HepG2 (cell line): ENCODE measurements at regions not wholly inside any gene's neighbourhood (a gene's known extent, or its start where the extent isn't known, plus 50 kb on each side); places are given as distances from the start of the nearest gene placed in this dataset.

Experiments
- ATAC-seq: fragments of 200-7000 bp; cut with Tn5 transposase; 3 replicates; pipeline ENCODE4 v1.9.1; 2020; ENCODE audit warnings: mild to moderate bottlenecking, moderate library complexity
- BruUV-seq: library from RNA; stranded (reverse); fragments of 400-500 nt; replicated peaks from 2 replicates; lab custom pipeline; 2021; lab: Mats Ljungman, UMichigan
- CTCF ChIA-PET: fragments of 300-600 bp; formaldehyde crosslinking; extraction: SDS; loops from one replicate; lab custom pipeline; 2021; ENCODE audit warnings: low total read pairs, inconsistent platforms, low intra/inter-chr PET ratio; lab: Yijun Ruan, JAX
- POLR2A ChIA-PET: fragments of 350-600 bp; sonication (Branson Sonifier 250); formaldehyde crosslinking; loops from one replicate; lab custom pipeline; 2020; ENCODE audit warnings: antibody characterized with exemption, inconsistent platforms; lab: Yijun Ruan, JAX
- DNase-seq: peaks from one replicate; pipeline ENCODE4 v3.0.0-alpha.2; 2015; ENCODE audit warnings: low spot score
- FAIRE-seq: peaks from 3 replicates; lab custom pipeline; 2011; peaks lifted over from hg19 to GRCh38; lab: Jason Lieb, UNC
- H2AFZ ChIP-seq: one replicate; pipeline ENCODE4 v1.6.1; 2011; ENCODE audit warnings: low read length, inconsistent platforms
- H3K27ac ChIP-seq: fragments of 300-600 bp; 3 replicates; pipeline ENCODE4 v1.8.0; 2011; ENCODE audit warnings: mixed run types, mild to moderate bottlenecking, mixed read lengths, low read length, inconsistent platforms; ENCODE audit not compliant: insufficient read depth; ENCODE audit errors: extremely low read length
- H3K27me3 ChIP-seq, 2 experiments: fragments of 200-600 bp in 1 of 2; 2 replicates in 1 of 2; 3 replicates in 1 of 2; pipeline versions ENCODE4 v1.6.0 to v1.8.0; 2011; ENCODE audit warnings: low read length in 2 of 2, mild to moderate bottlenecking in 2 of 2, moderate library complexity in 2 of 2, inconsistent platforms in 1 of 2; ENCODE audit not compliant: insufficient read depth in 2 of 2, control insufficient read depth in 1 of 2
- H3K36me3 ChIP-seq, 2 experiments: fragments of 200-600 bp in 1 of 2; replicated peaks in 1 of 2; 2 replicates in 1 of 2; 3 replicates in 1 of 2; pipeline versions ENCODE4 v1.5.1 to v1.8.0; 2011; ENCODE audit warnings: low read length in 2 of 2, inconsistent platforms in 1 of 2; ENCODE audit not compliant: insufficient read depth in 2 of 2, control insufficient read depth in 1 of 2
- H3K4me1 ChIP-seq: 2 replicates; pipeline ENCODE4 v1.5.1; 2012; ENCODE audit warnings: low read length, inconsistent platforms; ENCODE audit not compliant: insufficient read depth
- H3K4me2 ChIP-seq: 2 replicates; pipeline ENCODE4 v1.6.0; 2011; ENCODE audit warnings: low read depth, low read length, inconsistent platforms
- H3K4me3 ChIP-seq, 3 experiments: fragments of 200-600 bp in 1 of 3; sonication (generic), shearing (Covaris generic) in 1 of 3; replicated peaks in 1 of 3; 2 replicates each; pipeline ENCODE4 v1.5.1; 2011 to 2016; ENCODE audit warnings: low read length in 3 of 3, inconsistent platforms in 2 of 3, low read depth in 2 of 3, mild to moderate bottlenecking in 2 of 3, control low read depth in 1 of 3, mixed read lengths in 1 of 3; ENCODE audit not compliant: insufficient read depth in 1 of 3
- H3K79me2 ChIP-seq: one replicate; pipeline ENCODE4 v1.6.1; 2011; ENCODE audit warnings: low read length, inconsistent platforms; ENCODE audit not compliant: insufficient read depth
- H3K9ac ChIP-seq: 2 replicates; pipeline ENCODE4 v1.6.0; 2011; ENCODE audit warnings: mild to moderate bottlenecking, low read depth, low read length, inconsistent platforms; ENCODE audit not compliant: insufficient read depth
- H3K9me3 ChIP-seq: 2 replicates; pipeline ENCODE4 v1.5.1; 2012; ENCODE audit warnings: mild to moderate bottlenecking, low read length
- H4K20me1 ChIP-seq: 2 replicates; pipeline ENCODE4 v1.6.0; 2011; ENCODE audit warnings: inconsistent platforms, mild to moderate bottlenecking, low read length, moderate library complexity; ENCODE audit not compliant: insufficient read depth
- AGO1 ChIP-seq: fragments of 200-400 bp; formaldehyde crosslinking; IDR thresholded peaks from 2 replicates; pipeline ENCODE4 v1.6.1; 2017; ENCODE audit warnings: mild to moderate bottlenecking, low read depth, low read length, moderate library complexity; ENCODE audit not compliant: poor library complexity, severe bottlenecking
- BRD4 ChIP-seq: sonication (generic); formaldehyde crosslinking; IDR thresholded peaks from 2 replicates; pipeline ENCODE4 v1.4.0; 2020; ENCODE audit warnings: missing genetic modification reagents
- CC2D1A ChIP-seq: sonication (generic); formaldehyde crosslinking; IDR thresholded peaks from 2 replicates; pipeline ENCODE4 v1.8.1; 2023; ENCODE audit warnings: mild to moderate bottlenecking, missing genetic modification reagents
- FOXK2 ChIP-seq: fragments of 450-650 bp; IDR thresholded peaks from 2 replicates; pipeline ENCODE4 v1.6.1; 2016
- KDM4B ChIP-seq: sonication (generic); formaldehyde crosslinking; IDR thresholded peaks from 2 replicates; pipeline ENCODE4 v1.4.0; 2020; ENCODE audit warnings: missing genetic modification reagents
- KIAA2018 ChIP-seq: sonication (generic); formaldehyde crosslinking; IDR thresholded peaks from 2 replicates; pipeline ENCODE4 v1.5.0; 2020; ENCODE audit warnings: mild to moderate bottlenecking, missing genetic modification reagents, borderline replicate concordance
- PAX8 ChIP-seq: sonication (generic); formaldehyde crosslinking; IDR thresholded peaks from 2 replicates; pipeline ENCODE4 v1.8.0; 2022; ENCODE audit warnings: mild to moderate bottlenecking, missing genetic modification reagents, borderline replicate concordance
- ZBTB34 ChIP-seq: sonication (generic); formaldehyde crosslinking; IDR thresholded peaks from 2 replicates; pipeline ENCODE4 v1.8.0; 2022; ENCODE audit warnings: mild to moderate bottlenecking, missing genetic modification reagents
- ZNF143 ChIP-seq: sonication (generic); formaldehyde crosslinking; IDR thresholded peaks from 2 replicates; pipeline ENCODE4 v1.4.0; 2020; ENCODE audit warnings: missing genetic modification reagents
- ZNF432 ChIP-seq: sonication (generic); formaldehyde crosslinking; IDR thresholded peaks from 2 replicates; pipeline ENCODE4 v1.5.0; 2020; ENCODE audit warnings: missing genetic modification reagents, mild to moderate bottlenecking, borderline replicate concordance
- WGBS: methylation state at CpG from one replicate; pipeline ENCODE4 v1.1.6; 2017; ENCODE audit warnings: low lambda C conversion rate; 5-methylcytosine and 5-hydroxymethylcytosine counted together
- in situ Hi-C: cut with HindIII; loops from 2 replicates; pipeline ENCODE4 v1.10.0; 2017; ENCODE audit warnings: low pct_unique_long_range_greater_than_20kb; ENCODE audit not compliant: extremely low pct_ligation_motif_present
- intact Hi-C: fragments of 100-400 bp; cut with micrococcal nuclease; formaldehyde crosslinking; loops from one replicate; pipeline ENCODE4 v1.10.0; 2022; ENCODE audit not compliant: unreplicated experiment

GRCh38 chr18:10367836-10368235, 86.6 kb upstream of the APCDD1 start:
- H2AFZ ChIP-seq = no peak overlapping the region
- no peak for ATAC-seq
- no peaks in the 10 kb centered on the region for H3K36me3 ChIP-seq
- H3K79me2 ChIP-seq = no peaks in the 10 kb centered on the region
- no peaks in the 10 kb centered on the region for H4K20me1 ChIP-seq
- intact Hi-C loops = no loop called here
- TF ChIP-seq KDM4B (CRISPR knock-in tag) (no peak), ZNF143 (CRISPR knock-in tag) (no peak), ZBTB34 (no peak), BRD4 (CRISPR knock-in tag) (no peak), KIAA2018 (CRISPR knock-in tag) (no peak), PAX8 (CRISPR knock-in tag) (no peak), CC2D1A (CRISPR knock-in tag) (no peak), ZNF432 (CRISPR knock-in tag) (no peak), AGO1 (no peak), FOXK2 (no peak)
- TF ChIP-seq, all 625 proteins: peak for 0
- H3K4me1 ChIP-seq = no peaks in the 10 kb centered on the region
- DNase-seq (no peak), FAIRE-seq (no peak)
- CTCF ChIA-PET = no interaction called here
- WGBS = 33% methylated on average over 3 of the region's 3 CpGs
- no peak overlapping the region for H3K4me3 ChIP-seq
- no peak overlapping the region for H3K4me2 ChIP-seq
- no TSS peak for BruUV-seq
- no peak overlapping the region for H3K9ac ChIP-seq
- in situ Hi-C loops = no loop called here
- no peaks in the 10 kb centered on the region for H3K9me3 ChIP-seq
- peaks cover 0 to 8% of the 10 kb centered on the region in 2 experiments; a peak in 1 of 5 replicates for H3K27me3 ChIP-seq
- H3K27ac ChIP-seq = no peak overlapping the region
- POLR2A ChIA-PET = no interaction called here
